GM13976 (cell line): ENCODE measurements at regions not wholly inside any gene's neighbourhood (a gene's known extent, or its start where the extent isn't known, plus 50 kb on each side); places are given as distances from the start of the nearest gene placed in this dataset.

Experiments
- DNase-seq: peaks from one replicate; pipeline ENCODE4 v3.0.0; 2012; ENCODE audit warnings: low spot score
- CTCF ChIP-seq: IDR thresholded peaks from 2 replicates; pipeline ENCODE4 v1.5.1; 2012; ENCODE audit warnings: borderline replicate concordance, mild to moderate bottlenecking; ENCODE audit not compliant: insufficient read depth; ENCODE audit errors: extremely low read depth, missing control alignments, control extremely low read depth
- in situ Hi-C: fragments of 300-500 bp; cut with MboI; formaldehyde crosslinking; loops from one replicate; pipeline ENCODE4 v1.12.0; 2022; ENCODE audit warnings: low sequenced_read_pairs, mixed read lengths, inconsistent platforms; ENCODE audit not compliant: unreplicated experiment

DNA sequence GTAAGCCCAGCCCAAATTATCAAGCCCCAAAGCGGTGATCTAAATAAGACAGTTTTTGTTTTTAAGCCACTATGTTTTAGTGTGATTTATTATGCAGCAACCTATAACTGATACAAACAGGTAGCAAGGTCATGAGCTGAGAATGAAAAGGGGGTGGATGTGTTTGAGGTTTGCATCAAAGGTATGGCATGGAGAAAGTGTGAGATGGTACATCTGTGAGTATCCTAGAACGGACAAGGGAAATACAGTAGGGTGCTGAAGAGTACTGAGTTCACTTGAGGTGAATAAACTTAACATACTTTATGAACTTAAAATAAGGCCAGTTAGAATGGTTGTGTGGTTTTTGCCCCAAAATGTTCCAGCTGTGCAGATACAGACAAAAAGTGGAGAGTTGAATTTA is 286.0 kb upstream of the B3GALT2 start:
- in situ Hi-C loops: no loop called here
- TF ChIP-seq CTCF: no peak
- DNase-seq: no peak

- in situ Hi-C loops: no loop called here
- no peak for DNase-seq
- TF ChIP-seq CTCF: no peak
Observed at GRCh38 chr1:193471981-193472380, 285.6 kb upstream of the B3GALT2 start.

- no peak for DNase-seq
- TF ChIP-seq CTCF: no peak
- in situ Hi-C loops: no loop called here
Observed at GRCh38 chr1:193463326-193463932, 277.0 kb upstream of the B3GALT2 start.

DNA sequence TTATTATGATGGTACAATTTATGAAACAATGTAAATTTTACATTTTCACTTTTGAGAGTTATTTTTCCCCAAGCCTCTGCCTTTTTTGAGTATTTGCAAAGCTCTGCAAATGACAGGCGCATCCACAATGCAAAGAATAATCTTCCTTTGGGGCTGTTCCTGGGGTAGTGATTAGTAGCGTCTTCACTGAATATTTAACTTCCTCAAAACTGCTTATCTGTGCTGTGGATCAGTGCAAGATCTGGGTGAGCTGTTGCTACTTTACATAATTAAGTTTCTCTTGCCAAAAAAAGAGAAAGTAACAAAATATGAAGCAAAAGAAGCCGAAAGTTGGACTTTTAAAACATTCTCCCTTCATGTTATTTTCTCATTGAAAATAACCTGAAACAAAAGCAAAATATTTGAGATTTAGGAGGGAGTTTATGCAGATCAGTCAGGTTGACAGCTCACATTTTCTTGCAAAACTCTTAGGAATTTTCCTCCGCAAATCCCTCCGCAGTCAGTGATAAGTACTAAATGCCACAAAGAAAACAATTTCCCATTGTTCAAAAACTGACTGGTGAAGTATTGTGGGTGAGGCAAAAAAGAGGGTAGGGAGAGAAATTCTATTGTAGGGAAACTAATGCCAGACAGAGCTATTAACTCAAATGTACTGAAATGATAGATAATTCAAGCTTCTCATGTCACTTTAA is 276.4 kb upstream of the B3GALT2 start:
- no peak for TF ChIP-seq CTCF
- in situ Hi-C loops: no loop called here
- no peak for DNase-seq

DNA sequence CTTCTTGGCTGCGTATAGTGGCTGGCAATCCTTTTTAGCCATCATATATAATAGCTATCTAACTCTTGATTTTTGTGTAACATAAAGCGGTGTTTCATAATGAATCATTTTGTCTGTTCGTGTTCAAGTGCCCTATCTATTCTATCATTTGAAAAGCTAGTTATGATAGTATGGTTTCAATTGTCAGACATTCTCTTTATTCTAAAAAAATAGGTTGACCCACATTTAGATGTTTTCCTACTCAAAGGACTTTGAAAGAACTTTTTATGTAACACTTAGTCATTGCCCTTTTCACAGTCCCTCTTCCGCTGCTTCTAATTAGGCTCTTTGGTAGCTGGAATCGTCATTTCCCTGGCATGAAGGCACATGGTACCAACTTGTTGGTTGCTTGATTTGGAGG is 272.2 kb upstream of the B3GALT2 start:
- in situ Hi-C loops: no loop called here
- no peak for DNase-seq
- TF ChIP-seq CTCF: no peak

- no peak for DNase-seq
- TF ChIP-seq CTCF: no peak
- in situ Hi-C loops: no loop called here
Observed at GRCh38 chr1:193457676-193458075, 271.3 kb upstream of the B3GALT2 start.
